ENCODE measurements at regions not wholly inside any gene's neighbourhood (a gene's known extent, or its start where the extent isn't known, plus 50 kb on each side); places are given as distances from the start of the nearest gene placed in this dataset.

DNA sequence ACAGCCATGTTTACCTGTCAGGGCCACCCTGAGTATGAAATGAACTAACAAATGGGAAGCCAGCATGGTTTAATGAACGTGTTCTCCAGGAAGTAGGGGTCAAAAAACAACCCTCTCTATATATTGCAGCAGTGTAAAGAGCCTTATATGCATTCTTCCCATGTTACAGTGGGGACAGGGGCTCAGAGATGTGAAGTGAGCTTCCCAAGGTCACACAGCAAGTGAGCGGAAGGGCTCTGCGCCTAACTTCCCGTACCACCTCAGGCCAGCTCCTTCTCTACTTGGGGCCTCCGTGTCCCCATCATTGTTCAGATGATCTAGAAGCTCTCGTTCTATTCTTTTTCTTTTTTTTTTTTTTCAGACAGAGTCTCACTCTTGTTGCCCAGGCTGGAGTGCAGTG, 105.1 kb upstream of the MAP1LC3B2 start:
- TF ChIP-seq, protein P1, sequence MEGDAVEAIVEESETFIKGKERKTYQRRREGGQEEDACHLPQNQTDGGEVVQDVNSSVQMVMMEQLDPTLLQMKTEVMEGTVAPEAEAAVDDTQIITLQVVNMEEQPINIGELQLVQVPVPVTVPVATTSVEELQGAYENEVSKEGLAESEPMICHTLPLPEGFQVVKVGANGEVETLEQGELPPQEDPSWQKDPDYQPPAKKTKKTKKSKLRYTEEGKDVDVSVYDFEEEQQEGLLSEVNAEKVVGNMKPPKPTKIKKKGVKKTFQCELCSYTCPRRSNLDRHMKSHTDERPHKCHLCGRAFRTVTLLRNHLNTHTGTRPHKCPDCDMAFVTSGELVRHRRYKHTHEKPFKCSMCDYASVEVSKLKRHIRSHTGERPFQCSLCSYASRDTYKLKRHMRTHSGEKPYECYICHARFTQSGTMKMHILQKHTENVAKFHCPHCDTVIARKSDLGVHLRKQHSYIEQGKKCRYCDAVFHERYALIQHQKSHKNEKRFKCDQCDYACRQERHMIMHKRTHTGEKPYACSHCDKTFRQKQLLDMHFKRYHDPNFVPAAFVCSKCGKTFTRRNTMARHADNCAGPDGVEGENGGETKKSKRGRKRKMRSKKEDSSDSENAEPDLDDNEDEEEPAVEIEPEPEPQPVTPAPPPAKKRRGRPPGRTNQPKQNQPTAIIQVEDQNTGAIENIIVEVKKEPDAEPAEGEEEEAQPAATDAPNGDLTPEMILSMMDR (IDR thresholded peaks at IDR 0.05), result no peak
- TF ChIP-seq POLR2A (IDR thresholded peaks at IDR 0.05), result no peak
- no peak for TF ChIP-seq POLR2AphosphoS5 (IDR thresholded peaks at IDR 0.05)

Measured in breast epithelium (tissue), 3 donors.